Breast epithelium (tissue), 3 donors: ENCODE measurements at regions not wholly inside any gene's neighbourhood (a gene's known extent, or its start where the extent isn't known, plus 50 kb on each side); places are given as distances from the start of the nearest gene placed in this dataset.

ENCODE experiments used
- POLR2A ChIP-seq: fragments of 450-650 bp; IDR thresholded peaks from one replicate; pipeline ENCODE4 v1.6.1; 2016; ENCODE audit warnings: antibody characterized with exemption, mild to moderate bottlenecking, moderate library complexity
- TF ChIP-seq, protein P1 (sequence below), 3 donors: fragments of 450-650 bp; IDR thresholded peaks; one replicate each; pipeline ENCODE4 v1.5.1; 2016 to 2017; ENCODE audit warnings: antibody characterized with exemption in 3 of 3, mild to moderate bottlenecking in 3 of 3, moderate library complexity in 3 of 3

GRCh38 chr13:81283561-81283960 is 942.6 kb upstream of the SPRY2 start:
- TF ChIP-seq, protein P1, sequence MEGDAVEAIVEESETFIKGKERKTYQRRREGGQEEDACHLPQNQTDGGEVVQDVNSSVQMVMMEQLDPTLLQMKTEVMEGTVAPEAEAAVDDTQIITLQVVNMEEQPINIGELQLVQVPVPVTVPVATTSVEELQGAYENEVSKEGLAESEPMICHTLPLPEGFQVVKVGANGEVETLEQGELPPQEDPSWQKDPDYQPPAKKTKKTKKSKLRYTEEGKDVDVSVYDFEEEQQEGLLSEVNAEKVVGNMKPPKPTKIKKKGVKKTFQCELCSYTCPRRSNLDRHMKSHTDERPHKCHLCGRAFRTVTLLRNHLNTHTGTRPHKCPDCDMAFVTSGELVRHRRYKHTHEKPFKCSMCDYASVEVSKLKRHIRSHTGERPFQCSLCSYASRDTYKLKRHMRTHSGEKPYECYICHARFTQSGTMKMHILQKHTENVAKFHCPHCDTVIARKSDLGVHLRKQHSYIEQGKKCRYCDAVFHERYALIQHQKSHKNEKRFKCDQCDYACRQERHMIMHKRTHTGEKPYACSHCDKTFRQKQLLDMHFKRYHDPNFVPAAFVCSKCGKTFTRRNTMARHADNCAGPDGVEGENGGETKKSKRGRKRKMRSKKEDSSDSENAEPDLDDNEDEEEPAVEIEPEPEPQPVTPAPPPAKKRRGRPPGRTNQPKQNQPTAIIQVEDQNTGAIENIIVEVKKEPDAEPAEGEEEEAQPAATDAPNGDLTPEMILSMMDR (IDR thresholded peaks at IDR 0.05) = no peak
- TF ChIP-seq POLR2A = no peak
